HEK293 (cell line): ENCODE measurements at regions not wholly inside any gene's neighbourhood (a gene's known extent, or its start where the extent isn't known, plus 50 kb on each side); places are given as distances from the start of the nearest gene placed in this dataset.

ENCODE experiments used
- CTCF ChIP-seq: fragments of 450-650 bp; formaldehyde crosslinking; IDR thresholded peaks from 2 replicates; pipeline ENCODE4 v1.5.1; 2016; ENCODE audit warnings: missing biosample characterization, missing genetic modification characterization
- SCRT1 ChIP-seq: fragments of 450-650 bp; formaldehyde crosslinking; IDR thresholded peaks from 2 replicates; pipeline ENCODE4 v1.5.1; 2016; ENCODE audit warnings: missing biosample characterization, missing genetic modification characterization, borderline replicate concordance
- TCF7L2 ChIP-seq: IDR thresholded peaks from 2 replicates; pipeline ENCODE4 v1.6.1; 2011; ENCODE audit warnings: low read depth, mild to moderate bottlenecking, inconsistent platforms, low read length, moderate library complexity, borderline replicate concordance
- TRIM28 ChIP-seq: IDR thresholded peaks from 2 replicates; pipeline ENCODE4 v1.6.1; 2011; ENCODE audit warnings: low read length, control low read depth, borderline replicate concordance
- ZNF175 ChIP-seq: fragments of 450-650 bp; formaldehyde crosslinking; IDR thresholded peaks from 2 replicates; pipeline ENCODE4 v1.5.1; 2016; ENCODE audit warnings: missing biosample characterization, missing genetic modification characterization
- ZNF335 ChIP-seq: fragments of 450-650 bp; formaldehyde crosslinking; conservative IDR thresholded peaks from 2 replicates; pipeline ENCODE4 v1.5.1; 2016; ENCODE audit warnings: missing biosample characterization, missing genetic modification characterization
- ZNF341 ChIP-seq: fragments of 450-650 bp; formaldehyde crosslinking; IDR thresholded peaks from 2 replicates; pipeline ENCODE4; 2016; ENCODE audit warnings: low read depth, missing biosample characterization, missing genetic modification characterization
- ZNF350 ChIP-seq: fragments of 450-650 bp; formaldehyde crosslinking; IDR thresholded peaks from 2 replicates; pipeline ENCODE4 v1.5.0; 2017; ENCODE audit warnings: missing biosample characterization, mild to moderate bottlenecking, missing genetic modification characterization
- ZNF529 ChIP-seq: fragments of 450-650 bp; formaldehyde crosslinking; IDR thresholded peaks from 2 replicates; pipeline ENCODE4 v1.5.1; 2017; ENCODE audit warnings: missing genetic modification characterization, missing biosample characterization; ENCODE audit not compliant: insufficient replicate concordance
- ZNF747 ChIP-seq: fragments of 450-650 bp; formaldehyde crosslinking; IDR thresholded peaks from 2 replicates; pipeline ENCODE4 v1.5.1; 2016; ENCODE audit warnings: missing biosample characterization, missing genetic modification characterization

GRCh38 chr6:151679081-151679480 lies 128.4 kb upstream of the ESR1 start:
- TF ChIP-seq TCF7L2: no peak
- no peak for TF ChIP-seq SCRT1 (tag by site-specific recombination)
- TF ChIP-seq ZNF529 (tag by site-specific recombination): no peak
- no peak for TF ChIP-seq ZNF335
- no peak for TF ChIP-seq CTCF (tag by site-specific recombination)
- no peak for TF ChIP-seq TRIM28
- no peak for TF ChIP-seq ZNF175 (tag by site-specific recombination)
- TF ChIP-seq ZNF747 (tag by site-specific recombination): no peak
- TF ChIP-seq ZNF350 (tag by site-specific recombination): no peak
- no peak for TF ChIP-seq ZNF341 (tag by site-specific recombination)
